B cell (primary cell): ENCODE measurements at regions not wholly inside any gene's neighbourhood (a gene's known extent, or its start where the extent isn't known, plus 50 kb on each side); places are given as distances from the start of the nearest gene placed in this dataset.
"Not testable (repeated sequence)": the region's sequence is repeated elsewhere in the genome, so short reads cannot be mapped to it uniquely, and the experiment has no call there.

Experiments
- ATAC-seq: fragments of 200-7000 bp; cut with Tn5 transposase; one replicate; pipeline ENCODE4 v1.10.0; 2021; ENCODE audit warnings: low read depth, mild to moderate bottlenecking, moderate number of reproducible peaks, moderate library complexity
- CTCF ChIA-PET: fragments of 350-600 bp; sonication (Branson Sonifier 250); formaldehyde crosslinking; loops from one replicate; lab custom pipeline; 2021; ENCODE audit warnings: antibody characterized with exemption, inconsistent platforms; lab: Charles Lee
- POLR2A ChIA-PET: fragments of 350-600 bp; sonication (Branson Sonifier 250); formaldehyde crosslinking; loops from one replicate; lab custom pipeline; 2021; ENCODE audit warnings: antibody characterized with exemption; lab: Charles Lee
- DNase-seq: peaks from one replicate; pipeline ENCODE4 v3.0.0; 2013
- H2AFZ ChIP-seq: 2 replicates; pipeline ENCODE4 v1.6.1; 2012; ENCODE audit warnings: mild to moderate bottlenecking, low read depth, low read length; ENCODE audit not compliant: insufficient read depth, poor library complexity, severe bottlenecking
- H3K27ac ChIP-seq, 2 donors: 1 replicate in 1 of 2; 2 replicates in 1 of 2; pipeline ENCODE4 v1.5.1; 2012 to 2013; ENCODE audit warnings: low read length in 2 of 2, mild to moderate bottlenecking in 2 of 2, moderate library complexity in 1 of 2
- H3K27me3 ChIP-seq, 4 experiments: fragments of 200-600 bp in 1 of 4; sonication (generic) in 1 of 4; replicated peaks in 1 of 4; 1 replicate in 2 of 4; 2 replicates in 2 of 4; pipeline versions ENCODE4 v1.6.1 to v1.7.0; 2013 to 2016; ENCODE audit warnings: low read length in 3 of 4, mild to moderate bottlenecking in 2 of 4, mixed read lengths in 1 of 4, moderate library complexity in 1 of 4; ENCODE audit not compliant: insufficient read depth in 4 of 4, control insufficient read depth in 3 of 4; ENCODE audit errors: control extremely low read depth in 1 of 4
- H3K36me3 ChIP-seq, 2 experiments: replicated peaks in 1 of 2; 1 replicate in 1 of 2; 2 replicates in 1 of 2; pipeline versions ENCODE4 v1.6.1 to v1.7.1; 2013; ENCODE audit warnings: low read length in 1 of 2; ENCODE audit not compliant: insufficient read depth in 2 of 2, control insufficient read depth in 1 of 2; ENCODE audit errors: control extremely low read depth in 1 of 2, extremely low read depth in 1 of 2
- H3K4me1 ChIP-seq, 2 donors: fragments of 200-600 bp in 1 of 2; sonication (generic) in 1 of 2; 1 replicate in 1 of 2; 2 replicates in 1 of 2; pipeline versions ENCODE4 v1.5.1 to v1.6.1; 2013 to 2017; ENCODE audit warnings: low read length in 2 of 2; ENCODE audit not compliant: control insufficient read depth in 2 of 2, insufficient read depth in 2 of 2
- H3K4me2 ChIP-seq: replicated peaks from 2 replicates; pipeline ENCODE3; 2012; ENCODE audit warnings: mild to moderate bottlenecking, low read depth, low read length; ENCODE audit not compliant: poor library complexity, severe bottlenecking
- H3K4me3 ChIP-seq, 5 experiments: fragments of 200-600 bp in 1 of 5; sonication (generic) in 1 of 5; 1 replicate in 3 of 5; 2 replicates in 2 of 5; pipeline versions ENCODE4 v1.5.1 to v1.7.0; 2011 to 2016; ENCODE audit warnings: low read length in 4 of 5, mild to moderate bottlenecking in 4 of 5, low read depth in 2 of 5, control low read depth in 1 of 5, moderate library complexity in 1 of 5; ENCODE audit not compliant: insufficient read depth in 1 of 5; ENCODE audit errors: control extremely low read depth in 1 of 5, extremely low read depth in 1 of 5
- H3K79me2 ChIP-seq: fragments of 200-600 bp; sonication (generic); one replicate; pipeline ENCODE4 v1.6.0; 2016; ENCODE audit warnings: low read length; ENCODE audit not compliant: control insufficient read depth, insufficient read depth
- H3K9ac ChIP-seq: fragments of 200-600 bp; sonication (generic); 2 replicates; pipeline ENCODE4 v1.6.1; 2017; ENCODE audit warnings: mild to moderate bottlenecking, low read length, moderate library complexity
- H3K9me3 ChIP-seq, 3 donors: one replicate each; pipeline versions ENCODE4 v1.6.1 to v1.7.1; 2013; ENCODE audit warnings: low read length in 2 of 3; ENCODE audit not compliant: control insufficient read depth in 2 of 3, insufficient read depth in 1 of 3; ENCODE audit errors: control extremely low read depth in 1 of 3
- H4K20me1 ChIP-seq: 2 replicates; pipeline ENCODE4 v1.6.0; 2012; ENCODE audit warnings: mild to moderate bottlenecking, low read length; ENCODE audit not compliant: insufficient read depth, control insufficient read depth, poor library complexity, severe bottlenecking
- H3K27ac Mint-ChIP-seq: one replicate; pipeline ENCODE4 v1.8.0; 2021; ENCODE audit warnings: mixed read lengths
- H3K27me3 Mint-ChIP-seq: one replicate; pipeline ENCODE4 v1.8.0; 2021; ENCODE audit warnings: mixed read lengths
- H3K4me1 Mint-ChIP-seq: one replicate; pipeline ENCODE4 v1.8.0; 2021; ENCODE audit warnings: mixed read lengths
- H3K4me3 Mint-ChIP-seq: one replicate; pipeline ENCODE4 v1.8.0; 2021; ENCODE audit warnings: mixed read lengths
- H3K9me3 Mint-ChIP-seq: one replicate; pipeline ENCODE4 v1.8.0; 2022; ENCODE audit warnings: mixed read lengths; ENCODE audit not compliant: insufficient read depth
- CTCF ChIP-seq: fragments of 200-600 bp; IDR thresholded peaks from one replicate; pipeline ENCODE4 v1.8.0; 2022; ENCODE audit warnings: antibody characterized with exemption, mild to moderate bottlenecking
- EZH2 ChIP-seq: IDR thresholded peaks from 2 replicates; pipeline ENCODE4 v1.6.1; 2012; ENCODE audit warnings: borderline replicate concordance, low read depth, mild to moderate bottlenecking, moderate library complexity, low read length; ENCODE audit not compliant: insufficient read depth, poor library complexity, severe bottlenecking
- WGBS: methylation state at CpG from one replicate; pipeline ENCODE4 v1.1.5; 2013; ENCODE audit warnings: missing lambda C conversion rate; ENCODE audit not compliant: insufficient coverage; 5-methylcytosine and 5-hydroxymethylcytosine counted together
- intact Hi-C: fragments of 100-400 bp; cut with micrococcal nuclease; formaldehyde crosslinking; loops from one replicate; pipeline ENCODE4 v1.10.0; 2022

GRCh38 chr4:52512291-52512690 is 146.8 kb downstream of the USP46 start:
- H3K27me3 ChIP-seq, result peaks cover 0 to 3% (median 1%) of the 10 kb centered on the region in 4 experiments
- CTCF ChIA-PET, result no interaction called here
- intact Hi-C loops, result no loop called here
- H3K27ac ChIP-seq, result no peak overlapping the region
- peaks cover 1% of the 10 kb centered on the region for H3K27me3 Mint-ChIP-seq
- no peak overlapping the region for H3K4me3 ChIP-seq
- POLR2A ChIA-PET, result no interaction called here
- H3K9me3 Mint-ChIP-seq, result no peaks in the 10 kb centered on the region
- no peak overlapping the region for H2AFZ ChIP-seq
- ATAC-seq, result no peak
- H3K27ac Mint-ChIP-seq, result no peak overlapping the region
- no peaks in the 10 kb centered on the region for H3K79me2 ChIP-seq
- no peak overlapping the region for H3K4me2 ChIP-seq
- no peaks in the 10 kb centered on the region for H3K36me3 ChIP-seq
- H4K20me1 ChIP-seq, result no peaks in the 10 kb centered on the region
- no peak overlapping the region for H3K9ac ChIP-seq
- no peaks in the 10 kb centered on the region for H3K9me3 ChIP-seq
- H3K4me1 ChIP-seq, result no peaks in the 10 kb centered on the region
- TF ChIP-seq CTCF (no peak), EZH2 (no peak)
- no peaks in the 10 kb centered on the region for H3K4me1 Mint-ChIP-seq
- no peak overlapping the region for H3K4me3 Mint-ChIP-seq
- no peak for DNase-seq
- 77% methylated on average over 2 of the region's 2 CpGs for WGBS

- H3K4me3 Mint-ChIP-seq, intact Hi-C loops, H3K9me3 ChIP-seq, H3K4me1 ChIP-seq, H3K79me2 ChIP-seq, H3K27ac ChIP-seq, ATAC-seq, H2AFZ ChIP-seq, H3K9me3 Mint-ChIP-seq, H4K20me1 ChIP-seq, H3K9ac ChIP-seq, H3K27ac Mint-ChIP-seq, DNase-seq, H3K4me2 ChIP-seq, CTCF ChIA-PET, H3K4me1 Mint-ChIP-seq, H3K27me3 ChIP-seq, H3K4me3 ChIP-seq, POLR2A ChIA-PET, H3K36me3 ChIP-seq: not testable (repeated sequence)
- peaks cover 15% of the 10 kb centered on the region for H3K27me3 Mint-ChIP-seq
- WGBS, result 83% methylated on average over 6 of the region's 6 CpGs
Observed at GRCh38 chr4:52522093-52522492, 137.0 kb downstream of the USP46 start.
